OCI-LY7 (cell line): ENCODE measurements at regions not wholly inside any gene's neighbourhood (a gene's known extent, or its start where the extent isn't known, plus 50 kb on each side); places are given as distances from the start of the nearest gene placed in this dataset.

Source experiments
- CTCF ChIP-seq: fragments of 200-600 bp; sonication (generic); conservative IDR thresholded peaks from 2 replicates; pipeline ENCODE4 v1.5.1; 2014; ENCODE audit warnings: mild to moderate bottlenecking, antibody characterized with exemption, low read length, moderate library complexity, mixed read lengths
- EZH2phosphoT487 ChIP-seq: fragments of 200-600 bp; sonication (generic); IDR thresholded peaks from 2 replicates; pipeline ENCODE4 v1.6.1; 2018; ENCODE audit warnings: low read depth, borderline replicate concordance, mild to moderate bottlenecking, mixed run types, antibody characterized with exemption, low read length, moderate library complexity, mixed read lengths

GRCh38 chr22:47357086-47357485, 594.6 kb downstream of the TBC1D22A start:
- TF ChIP-seq CTCF (no peak), EZH2phosphoT487 (no peak)
